GM12878 (cell line): ENCODE measurements at regions not wholly inside any gene's neighbourhood (a gene's known extent, or its start where the extent isn't known, plus 50 kb on each side); places are given as distances from the start of the nearest gene placed in this dataset.

ENCODE experiments used
- BHLHE40 ChIP-seq, 2 experiments: fragments of 450-650 bp in 1 of 2; IDR thresholded peaks; 2 replicates each; pipeline ENCODE4 v1.6.1; 2011 to 2017; ENCODE audit warnings: low read depth in 2 of 2, borderline replicate concordance in 1 of 2, improper control_type of control experiment in 1 of 2, low read length in 1 of 2, mild to moderate bottlenecking in 1 of 2
- EED ChIP-seq: sonication (generic); IDR thresholded peaks from 2 replicates; pipeline ENCODE4 v1.6.1; 2016; ENCODE audit warnings: antibody characterized with exemption, low read depth
- FOS ChIP-seq: IDR thresholded peaks from 3 replicates; pipeline ENCODE4 v1.6.1; 2011; ENCODE audit warnings: borderline replicate concordance; ENCODE audit not compliant: insufficient read length; ENCODE audit errors: extremely low read depth
- HDGF ChIP-seq: fragments of 450-650 bp; IDR thresholded peaks from 2 replicates; pipeline ENCODE4 v1.6.1; 2016; ENCODE audit warnings: antibody characterized with exemption
- IKZF1 ChIP-seq: fragments of 450-650 bp; conservative IDR thresholded peaks from 2 replicates; pipeline ENCODE4 v1.6.1; 2017; ENCODE audit warnings: antibody characterized with exemption, mild to moderate bottlenecking
- NFXL1 ChIP-seq: fragments of 450-650 bp; IDR thresholded peaks from 2 replicates; pipeline ENCODE4 v1.6.1; 2017; ENCODE audit warnings: antibody characterized with exemption, mild to moderate bottlenecking, borderline replicate concordance
- POLR2A ChIP-seq: IDR thresholded peaks from 2 replicates; pipeline ENCODE4 v1.6.1; 2011; ENCODE audit warnings: low read depth, mild to moderate bottlenecking, low read length
- RAD21 ChIP-seq: IDR thresholded peaks from 2 replicates; pipeline ENCODE4 v1.6.1; 2011; ENCODE audit warnings: mild to moderate bottlenecking, low read depth, low read length, moderate library complexity; ENCODE audit not compliant: insufficient read depth
- RAD51 ChIP-seq: fragments of 450-650 bp; IDR thresholded peaks from 2 replicates; pipeline ENCODE4 v1.6.1; 2016; ENCODE audit warnings: moderate library complexity, mild to moderate bottlenecking, inconsistent platforms
- SMAD5 ChIP-seq: IDR thresholded peaks from 2 replicates; pipeline ENCODE4 v1.6.1; 2016; ENCODE audit warnings: antibody characterized with exemption, low read depth
- TBL1XR1 ChIP-seq: IDR thresholded peaks from 2 replicates; pipeline ENCODE4 v1.6.1; 2012; ENCODE audit warnings: low read depth, low read length, improper control_type of control experiment
- TCF3 ChIP-seq: IDR thresholded peaks from 2 replicates; pipeline ENCODE4 v1.6.1; 2012; ENCODE audit warnings: low read depth, mild to moderate bottlenecking, low read length, borderline replicate concordance; ENCODE audit not compliant: insufficient read depth
- TF ChIP-seq, protein P1 (sequence below): fragments of 450-650 bp; IDR thresholded peaks from 2 replicates; pipeline ENCODE4 v1.6.1; 2017; ENCODE audit warnings: low read depth, mild to moderate bottlenecking, moderate library complexity
- TF ChIP-seq, protein P2 (sequence below): IDR thresholded peaks from 2 replicates; pipeline ENCODE4 v1.6.1; 2012; ENCODE audit warnings: low read depth, low read length, improper control_type of control experiment
- TF ChIP-seq, protein P3 (sequence below): IDR thresholded peaks from 2 replicates; pipeline ENCODE4 v1.6.1; 2011; ENCODE audit warnings: mild to moderate bottlenecking, low read depth, low read length, moderate library complexity; ENCODE audit not compliant: insufficient replicate concordance
- TF ChIP-seq, protein P4 (sequence below): fragments of 450-650 bp; formaldehyde crosslinking; IDR thresholded peaks from 2 replicates; pipeline ENCODE4 v1.4.0; 2020; ENCODE audit warnings: mild to moderate bottlenecking, moderate library complexity
- TF ChIP-seq, protein P5 (sequence below): IDR thresholded peaks from 2 replicates; pipeline ENCODE4 v1.6.1; 2012; ENCODE audit warnings: low read depth, low read length, improper control_type of control experiment
- TF ChIP-seq, protein P6 (sequence below): IDR thresholded peaks from 2 replicates; pipeline ENCODE4 v1.6.1; 2011; ENCODE audit warnings: low read depth, low read length, improper control_type of control experiment, borderline replicate concordance
- TF ChIP-seq, protein P7 (sequence below): fragments of 450-650 bp; IDR thresholded peaks from 2 replicates; pipeline ENCODE4 v1.6.1; 2016; ENCODE audit warnings: mild to moderate bottlenecking

DNA sequence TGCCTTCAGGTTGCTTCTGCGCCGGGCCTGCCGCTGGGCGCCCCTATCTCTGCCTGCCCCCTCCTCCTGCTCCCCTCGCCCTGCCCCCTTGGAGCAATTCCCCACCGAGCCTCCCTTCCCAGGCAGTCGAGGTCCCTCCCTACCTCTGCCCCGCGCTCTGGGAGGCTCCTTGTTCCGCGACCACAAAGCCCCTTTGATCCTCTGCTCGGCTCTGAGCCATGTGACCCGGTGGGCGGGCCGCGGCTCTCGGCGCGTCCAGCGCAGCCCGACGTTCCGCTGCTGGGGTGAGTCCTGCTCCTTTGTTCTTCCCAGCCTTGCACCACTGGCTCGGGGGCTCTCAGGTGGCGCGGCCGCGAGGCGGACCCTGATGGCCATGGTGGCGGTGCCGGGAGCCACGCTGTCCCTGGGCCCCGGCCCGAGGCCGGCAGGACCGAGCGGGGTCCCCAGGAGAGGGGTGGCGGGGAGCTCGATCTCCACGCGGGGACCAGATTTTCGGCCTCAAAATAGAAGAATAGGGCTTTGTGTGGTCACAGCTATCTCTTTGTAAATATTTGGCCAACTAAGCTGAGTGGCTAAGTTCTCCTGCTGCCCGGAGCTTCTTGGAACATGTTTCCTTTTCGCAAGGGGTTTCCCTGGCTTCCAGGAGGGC lies 310.6 kb downstream of the SEC14L1 start (continued):
- TF ChIP-seq, protein P1, sequence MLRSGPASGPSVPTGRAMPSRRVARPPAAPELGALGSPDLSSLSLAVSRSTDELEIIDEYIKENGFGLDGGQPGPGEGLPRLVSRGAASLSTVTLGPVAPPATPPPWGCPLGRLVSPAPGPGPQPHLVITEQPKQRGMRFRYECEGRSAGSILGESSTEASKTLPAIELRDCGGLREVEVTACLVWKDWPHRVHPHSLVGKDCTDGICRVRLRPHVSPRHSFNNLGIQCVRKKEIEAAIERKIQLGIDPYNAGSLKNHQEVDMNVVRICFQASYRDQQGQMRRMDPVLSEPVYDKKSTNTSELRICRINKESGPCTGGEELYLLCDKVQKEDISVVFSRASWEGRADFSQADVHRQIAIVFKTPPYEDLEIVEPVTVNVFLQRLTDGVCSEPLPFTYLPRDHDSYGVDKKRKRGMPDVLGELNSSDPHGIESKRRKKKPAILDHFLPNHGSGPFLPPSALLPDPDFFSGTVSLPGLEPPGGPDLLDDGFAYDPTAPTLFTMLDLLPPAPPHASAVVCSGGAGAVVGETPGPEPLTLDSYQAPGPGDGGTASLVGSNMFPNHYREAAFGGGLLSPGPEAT: peak; percentile 37; the same call in 1 of the 2 replicates
- TF ChIP-seq, protein P2, sequence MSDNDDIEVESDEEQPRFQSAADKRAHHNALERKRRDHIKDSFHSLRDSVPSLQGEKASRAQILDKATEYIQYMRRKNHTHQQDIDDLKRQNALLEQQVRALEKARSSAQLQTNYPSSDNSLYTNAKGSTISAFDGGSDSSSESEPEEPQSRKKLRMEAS: peak; percentile 45; the same call in 1 of the 2 replicates
- TF ChIP-seq, protein P3, sequence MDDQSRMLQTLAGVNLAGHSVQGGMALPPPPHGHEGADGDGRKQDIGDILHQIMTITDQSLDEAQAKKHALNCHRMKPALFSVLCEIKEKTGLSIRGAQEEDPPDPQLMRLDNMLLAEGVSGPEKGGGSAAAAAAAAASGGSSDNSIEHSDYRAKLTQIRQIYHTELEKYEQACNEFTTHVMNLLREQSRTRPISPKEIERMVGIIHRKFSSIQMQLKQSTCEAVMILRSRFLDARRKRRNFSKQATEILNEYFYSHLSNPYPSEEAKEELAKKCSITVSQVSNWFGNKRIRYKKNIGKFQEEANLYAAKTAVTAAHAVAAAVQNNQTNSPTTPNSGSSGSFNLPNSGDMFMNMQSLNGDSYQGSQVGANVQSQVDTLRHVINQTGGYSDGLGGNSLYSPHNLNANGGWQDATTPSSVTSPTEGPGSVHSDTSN: no peak
- TF ChIP-seq, protein P4, sequence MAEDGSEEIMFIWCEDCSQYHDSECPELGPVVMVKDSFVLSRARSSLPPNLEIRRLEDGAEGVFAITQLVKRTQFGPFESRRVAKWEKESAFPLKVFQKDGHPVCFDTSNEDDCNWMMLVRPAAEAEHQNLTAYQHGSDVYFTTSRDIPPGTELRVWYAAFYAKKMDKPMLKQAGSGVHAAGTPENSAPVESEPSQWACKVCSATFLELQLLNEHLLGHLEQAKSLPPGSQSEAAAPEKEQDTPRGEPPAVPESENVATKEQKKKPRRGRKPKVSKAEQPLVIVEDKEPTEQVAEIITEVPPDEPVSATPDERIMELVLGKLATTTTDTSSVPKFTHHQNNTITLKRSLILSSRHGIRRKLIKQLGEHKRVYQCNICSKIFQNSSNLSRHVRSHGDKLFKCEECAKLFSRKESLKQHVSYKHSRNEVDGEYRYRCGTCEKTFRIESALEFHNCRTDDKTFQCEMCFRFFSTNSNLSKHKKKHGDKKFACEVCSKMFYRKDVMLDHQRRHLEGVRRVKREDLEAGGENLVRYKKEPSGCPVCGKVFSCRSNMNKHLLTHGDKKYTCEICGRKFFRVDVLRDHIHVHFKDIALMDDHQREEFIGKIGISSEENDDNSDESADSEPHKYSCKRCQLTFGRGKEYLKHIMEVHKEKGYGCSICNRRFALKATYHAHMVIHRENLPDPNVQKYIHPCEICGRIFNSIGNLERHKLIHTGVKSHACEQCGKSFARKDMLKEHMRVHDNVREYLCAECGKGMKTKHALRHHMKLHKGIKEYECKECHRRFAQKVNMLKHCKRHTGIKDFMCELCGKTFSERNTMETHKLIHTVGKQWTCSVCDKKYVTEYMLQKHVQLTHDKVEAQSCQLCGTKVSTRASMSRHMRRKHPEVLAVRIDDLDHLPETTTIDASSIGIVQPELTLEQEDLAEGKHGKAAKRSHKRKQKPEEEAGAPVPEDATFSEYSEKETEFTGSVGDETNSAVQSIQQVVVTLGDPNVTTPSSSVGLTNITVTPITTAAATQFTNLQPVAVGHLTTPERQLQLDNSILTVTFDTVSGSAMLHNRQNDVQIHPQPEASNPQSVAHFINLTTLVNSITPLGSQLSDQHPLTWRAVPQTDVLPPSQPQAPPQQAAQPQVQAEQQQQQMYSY (CRISPR knock-in tag): no peak
- TF ChIP-seq IKZF1 (peak; percentile 87), RAD21 (0 out of 2 replicates have a peak, but pooled peaks have one; percentile 1), TBL1XR1 (0 out of 2 replicates have a peak, but pooled peaks have one; percentile 53), BHLHE40 (IDR thresholded peaks at IDR 0.05; ENCODE audit: borderline replicate concordance in 1 of 2, low read depth in 2 of 2, low read length in 1 of 2) (peak; percentile 32 to 65; a peak in 1 of 4 replicates), FOS (no peak), EED (peak; percentile 58; the same call in 1 of the 2 replicates), NFXL1 (no peak), SMAD5 (0 out of 2 replicates have a peak, but pooled peaks have one; percentile 25), HDGF (peak; percentile 92), POLR2A (peak; percentile 83), RAD51 (peak; percentile 85), TCF3 (0 out of 2 replicates have a peak, but pooled peaks have one; percentile 6)
- TF ChIP-seq, protein P5, sequence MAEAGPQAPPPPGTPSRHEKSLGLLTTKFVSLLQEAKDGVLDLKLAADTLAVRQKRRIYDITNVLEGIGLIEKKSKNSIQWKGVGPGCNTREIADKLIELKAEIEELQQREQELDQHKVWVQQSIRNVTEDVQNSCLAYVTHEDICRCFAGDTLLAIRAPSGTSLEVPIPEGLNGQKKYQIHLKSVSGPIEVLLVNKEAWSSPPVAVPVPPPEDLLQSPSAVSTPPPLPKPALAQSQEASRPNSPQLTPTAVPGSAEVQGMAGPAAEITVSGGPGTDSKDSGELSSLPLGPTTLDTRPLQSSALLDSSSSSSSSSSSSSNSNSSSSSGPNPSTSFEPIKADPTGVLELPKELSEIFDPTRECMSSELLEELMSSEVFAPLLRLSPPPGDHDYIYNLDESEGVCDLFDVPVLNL: no peak
- TF ChIP-seq, protein P6, sequence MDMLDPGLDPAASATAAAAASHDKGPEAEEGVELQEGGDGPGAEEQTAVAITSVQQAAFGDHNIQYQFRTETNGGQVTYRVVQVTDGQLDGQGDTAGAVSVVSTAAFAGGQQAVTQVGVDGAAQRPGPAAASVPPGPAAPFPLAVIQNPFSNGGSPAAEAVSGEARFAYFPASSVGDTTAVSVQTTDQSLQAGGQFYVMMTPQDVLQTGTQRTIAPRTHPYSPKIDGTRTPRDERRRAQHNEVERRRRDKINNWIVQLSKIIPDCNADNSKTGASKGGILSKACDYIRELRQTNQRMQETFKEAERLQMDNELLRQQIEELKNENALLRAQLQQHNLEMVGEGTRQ: peak; percentile 67
- TF ChIP-seq, protein P7, sequence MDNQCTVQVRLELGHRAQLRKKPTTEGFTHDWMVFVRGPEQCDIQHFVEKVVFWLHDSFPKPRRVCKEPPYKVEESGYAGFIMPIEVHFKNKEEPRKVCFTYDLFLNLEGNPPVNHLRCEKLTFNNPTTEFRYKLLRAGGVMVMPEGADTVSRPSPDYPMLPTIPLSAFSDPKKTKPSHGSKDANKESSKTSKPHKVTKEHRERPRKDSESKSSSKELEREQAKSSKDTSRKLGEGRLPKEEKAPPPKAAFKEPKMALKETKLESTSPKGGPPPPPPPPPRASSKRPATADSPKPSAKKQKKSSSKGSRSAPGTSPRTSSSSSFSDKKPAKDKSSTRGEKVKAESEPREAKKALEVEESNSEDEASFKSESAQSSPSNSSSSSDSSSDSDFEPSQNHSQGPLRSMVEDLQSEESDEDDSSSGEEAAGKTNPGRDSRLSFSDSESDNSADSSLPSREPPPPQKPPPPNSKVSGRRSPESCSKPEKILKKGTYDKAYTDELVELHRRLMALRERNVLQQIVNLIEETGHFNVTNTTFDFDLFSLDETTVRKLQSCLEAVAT: 0 out of 2 replicates have a peak, but pooled peaks have one; percentile 6
